Neural progenitor cell (in vitro differentiated cells): ENCODE measurements at regions not wholly inside any gene's neighbourhood (a gene's known extent, or its start where the extent isn't known, plus 50 kb on each side); places are given as distances from the start of the nearest gene placed in this dataset.

Experiments
- DNase-seq: peaks from one replicate; pipeline ENCODE4 v3.0.0-alpha.2; 2016; ENCODE audit warnings: low spot score
- H2AFZ ChIP-seq: fragments of 200-600 bp; sonication (generic); replicated peaks from 2 replicates; pipeline ENCODE4 v1.6.1; 2016; ENCODE audit warnings: antibody characterized with exemption
- H3F3A ChIP-seq: fragments of 200-600 bp; sonication (generic); 2 replicates; pipeline ENCODE4 v1.6.1; 2016; ENCODE audit warnings: antibody characterized with exemption, low read depth
- H3K27ac ChIP-seq: fragments of 200-600 bp; sonication (generic); 2 replicates; pipeline ENCODE4 v1.5.1; 2016; ENCODE audit warnings: mild to moderate bottlenecking
- H3K27me3 ChIP-seq: fragments of 200-600 bp; sonication (generic); 2 replicates; pipeline ENCODE4 v1.6.1; 2016; ENCODE audit warnings: mild to moderate bottlenecking, moderate library complexity
- H3K36me3 ChIP-seq: fragments of 200-600 bp; sonication (generic); 2 replicates; pipeline ENCODE4 v1.5.1; 2016
- H3K4me1 ChIP-seq: fragments of 200-600 bp; sonication (generic); 2 replicates; pipeline ENCODE4 v1.6.1; 2016; ENCODE audit warnings: mixed run types
- H3K4me2 ChIP-seq: fragments of 200-600 bp; sonication (generic); 2 replicates; pipeline ENCODE4 v1.6.1; 2016
- H3K4me3 ChIP-seq: fragments of 200-600 bp; sonication (generic); 2 replicates; pipeline ENCODE4 v1.5.1; 2016
- H3K79me2 ChIP-seq: fragments of 200-600 bp; sonication (generic); 2 replicates; pipeline ENCODE4 v1.6.1; 2016; ENCODE audit warnings: low read depth
- H3K9ac ChIP-seq: fragments of 200-600 bp; sonication (generic); 2 replicates; pipeline ENCODE4 v1.6.1; 2016
- H3K9me3 ChIP-seq: fragments of 200-600 bp; sonication (generic); 2 replicates; pipeline ENCODE4 v1.5.1; 2016; ENCODE audit warnings: low read depth
- H4K20me1 ChIP-seq: fragments of 200-600 bp; sonication (generic); 2 replicates; pipeline ENCODE4 v1.6.1; 2016; ENCODE audit warnings: low read depth
- H3K27ac Mint-ChIP-seq: 3 replicates; pipeline ENCODE4 v1.8.0; 2021; ENCODE audit warnings: mixed read lengths
- H3K27me3 Mint-ChIP-seq: 2 replicates; pipeline ENCODE4 v1.8.0; 2022; ENCODE audit warnings: low read depth, mild to moderate bottlenecking, inconsistent platforms, moderate library complexity, mixed read lengths; ENCODE audit not compliant: insufficient read depth
- H3K36me3 Mint-ChIP-seq: 3 replicates; pipeline ENCODE4 v1.8.0; 2021; ENCODE audit warnings: mixed read lengths
- H3K4me1 Mint-ChIP-seq: 3 replicates; pipeline ENCODE4 v1.8.0; 2021; ENCODE audit warnings: mixed read lengths
- H3K4me3 Mint-ChIP-seq: 3 replicates; pipeline ENCODE4 v1.8.0; 2021; ENCODE audit warnings: mild to moderate bottlenecking, moderate library complexity, mixed read lengths
- H3K9me3 Mint-ChIP-seq: 3 replicates; pipeline ENCODE4 v1.8.0; 2020; ENCODE audit warnings: mixed read lengths
- CTCF ChIP-seq: fragments of 200-600 bp; sonication (generic); IDR thresholded peaks from 2 replicates; pipeline ENCODE4 v1.5.1; 2017; ENCODE audit warnings: antibody characterized with exemption, mild to moderate bottlenecking
- EZH2 ChIP-seq: fragments of 200-600 bp; sonication (generic); IDR thresholded peaks from 2 replicates; pipeline ENCODE4 v1.6.1; 2017; ENCODE audit warnings: antibody characterized with exemption, mild to moderate bottlenecking, moderate library complexity
- EZH2phosphoT487 ChIP-seq: fragments of 200-600 bp; sonication (generic); IDR thresholded peaks from 2 replicates; pipeline ENCODE4 v1.6.1; 2017; ENCODE audit warnings: antibody characterized with exemption

DNA sequence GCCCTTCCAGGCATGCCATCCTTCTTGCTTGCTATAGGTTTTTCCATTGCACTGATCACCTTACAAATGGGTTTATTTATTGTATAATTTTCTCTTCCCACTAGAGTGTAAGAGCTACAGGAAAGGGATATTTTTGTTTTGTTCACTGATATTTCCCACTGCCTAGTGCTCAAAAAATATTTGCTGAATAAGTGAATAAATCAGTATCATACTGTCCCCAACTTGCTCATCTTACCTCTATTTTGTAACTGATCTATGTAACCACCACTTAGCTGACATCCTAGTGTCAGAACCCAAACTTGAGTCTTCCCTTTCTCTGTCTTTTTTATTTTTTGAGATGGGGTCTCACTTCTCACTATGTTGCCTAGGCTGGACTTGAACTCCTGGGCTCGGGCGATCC is 87.6 kb upstream of the TBC1D3K start:
- DNase-seq: no peak
- H3K9me3 Mint-ChIP-seq: no peaks in the 10 kb centered on the region
- no peak overlapping the region for H3K4me3 Mint-ChIP-seq
- Histone ChIP-seq H3K4me2 (no peak overlapping the region), H3K9me3 (no peaks in the 10 kb centered on the region), H2AFZ (no peak overlapping the region), H3F3A (no peaks in the 10 kb centered on the region), H3K9ac (no peak overlapping the region), H3K79me2 (no peaks in the 10 kb centered on the region), H3K27me3 (peaks cover 2% of the 10 kb centered on the region), H4K20me1 (no peaks in the 10 kb centered on the region), H3K4me3 (no peak overlapping the region), H3K27ac (no peak overlapping the region), H3K36me3 (no peaks in the 10 kb centered on the region), H3K4me1 (peaks cover 5% of the 10 kb centered on the region)
- no peak overlapping the region for H3K27ac Mint-ChIP-seq
- H3K4me1 Mint-ChIP-seq: peaks cover 18% of the 10 kb centered on the region
- peaks cover 10% of the 10 kb centered on the region for H3K27me3 Mint-ChIP-seq
- TF ChIP-seq CTCF (no peak), EZH2phosphoT487 (no peak), EZH2 (no peak)
- no peaks in the 10 kb centered on the region for H3K36me3 Mint-ChIP-seq

DNA sequence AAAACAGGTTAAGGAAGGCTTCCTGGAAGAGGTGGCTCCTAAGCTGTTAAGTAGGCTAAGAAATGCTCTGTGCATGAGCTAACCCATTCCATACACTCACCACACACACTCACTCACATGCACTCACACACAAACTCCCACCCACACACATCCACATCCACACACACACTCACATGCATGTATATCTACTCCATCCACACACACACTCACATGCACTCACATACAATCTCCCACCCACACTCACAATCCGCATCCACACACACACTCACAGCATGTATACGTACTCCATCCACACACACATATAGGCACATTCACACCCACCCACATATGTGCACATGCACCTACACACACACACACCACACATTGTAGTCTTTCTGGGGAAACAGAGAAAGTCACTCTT is 89.3 kb upstream of the HNF1B start:
- Histone ChIP-seq H2AFZ (no peak overlapping the region), H3K79me2 (no peaks in the 10 kb centered on the region), H3K4me3 (no peak overlapping the region), H3K9ac (no peak overlapping the region), H3K4me2 (no peak overlapping the region), H3K27ac (no peak overlapping the region), H3K4me1 (peaks cover 5% of the 10 kb centered on the region), H3K36me3 (no peaks in the 10 kb centered on the region), H4K20me1 (no peaks in the 10 kb centered on the region), H3F3A (no peaks in the 10 kb centered on the region), H3K27me3 (no peaks in the 10 kb centered on the region), H3K9me3 (no peaks in the 10 kb centered on the region)
- DNase-seq: no peak
- H3K9me3 Mint-ChIP-seq: no peaks in the 10 kb centered on the region
- no peak overlapping the region for H3K4me3 Mint-ChIP-seq
- H3K36me3 Mint-ChIP-seq: no peaks in the 10 kb centered on the region
- peaks cover 9% of the 10 kb centered on the region for H3K27me3 Mint-ChIP-seq
- TF ChIP-seq EZH2 (no peak), CTCF (no peak), EZH2phosphoT487 (no peak)
- peak overlapping the region; percentile 38 for H3K27ac Mint-ChIP-seq
- H3K4me1 Mint-ChIP-seq: peaks cover 39% of the 10 kb centered on the region

DNA sequence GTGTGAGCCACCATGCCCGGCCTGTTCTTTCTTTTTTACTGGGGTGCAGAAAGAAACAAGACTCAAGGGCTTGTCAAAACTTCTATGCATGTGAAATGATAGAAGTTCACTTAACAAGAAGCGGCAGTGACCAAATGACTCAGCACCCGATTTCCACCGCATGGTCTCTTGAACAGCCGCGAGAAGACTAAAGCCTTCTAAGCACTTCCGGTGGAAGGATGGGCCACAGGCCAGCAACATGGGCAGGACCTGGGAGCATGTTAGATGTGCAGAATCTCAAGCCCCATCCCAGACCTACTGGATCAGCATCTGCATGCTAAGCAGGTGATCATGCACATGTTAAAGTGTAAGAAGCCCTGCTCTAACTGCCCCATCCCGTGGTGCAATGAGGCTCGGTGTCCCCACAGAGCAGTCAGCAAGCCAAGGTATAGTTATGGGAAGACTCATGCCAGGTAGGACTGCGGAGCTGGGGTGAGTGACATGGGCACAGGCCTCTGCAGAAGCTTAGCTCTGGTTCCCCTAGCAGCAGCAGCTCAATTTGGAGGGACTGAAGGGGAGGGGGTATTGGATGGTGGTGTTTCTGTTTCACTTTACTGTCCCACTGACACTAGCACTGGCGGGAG is 88.5 kb upstream of the HNF1B start:
- Mint-ChIP-seq H3K27ac (no peak overlapping the region), H3K9me3 (no peaks in the 10 kb centered on the region), H3K4me3 (no peak overlapping the region), H3K4me1 (peaks cover 47% of the 10 kb centered on the region), H3K27me3 (peaks cover 6% of the 10 kb centered on the region), H3K36me3 (no peaks in the 10 kb centered on the region)
- Histone ChIP-seq H3K27me3 (no peaks in the 10 kb centered on the region), H3K79me2 (no peaks in the 10 kb centered on the region), H3K27ac (no peak overlapping the region), H3K4me3 (no peak overlapping the region), H3K9me3 (no peaks in the 10 kb centered on the region), H4K20me1 (no peaks in the 10 kb centered on the region), H3F3A (no peaks in the 10 kb centered on the region), H3K36me3 (no peaks in the 10 kb centered on the region), H3K9ac (no peak overlapping the region), H3K4me1 (peaks cover 5% of the 10 kb centered on the region), H2AFZ (no peak overlapping the region), H3K4me2 (no peak overlapping the region)
- DNase-seq: no peak
- TF ChIP-seq CTCF (no peak), EZH2 (no peak), EZH2phosphoT487 (no peak)
